GM10248 (cell line): ENCODE measurements at regions not wholly inside any gene's neighbourhood (a gene's known extent, or its start where the extent isn't known, plus 50 kb on each side); places are given as distances from the start of the nearest gene placed in this dataset.

Source experiments
- CTCF ChIA-PET: fragments of 300-600 bp; sonication (Branson Sonifier 250); formaldehyde crosslinking; extraction: SDS; loops from one replicate; lab custom pipeline; 2021; ENCODE audit warnings: antibody characterized with exemption; lab: Yijun Ruan, JAX
- POLR2A ChIA-PET: fragments of 350-650 bp; sonication (Branson Sonifier 250); formaldehyde crosslinking; extraction: SDS; loops from one replicate; lab custom pipeline; 2020; ENCODE audit warnings: antibody characterized with exemption; lab: Yijun Ruan, JAX
- DNase-seq: peaks from one replicate; pipeline ENCODE4 v3.0.0; 2012; ENCODE audit errors: extremely low spot score
- TF ChIP-seq, protein P1 (sequence below): IDR thresholded peaks from 2 replicates; pipeline ENCODE4 v1.5.1; 2012; ENCODE audit warnings: mild to moderate bottlenecking, low read depth; ENCODE audit errors: extremely low read depth, missing control alignments, control extremely low read depth

DNA sequence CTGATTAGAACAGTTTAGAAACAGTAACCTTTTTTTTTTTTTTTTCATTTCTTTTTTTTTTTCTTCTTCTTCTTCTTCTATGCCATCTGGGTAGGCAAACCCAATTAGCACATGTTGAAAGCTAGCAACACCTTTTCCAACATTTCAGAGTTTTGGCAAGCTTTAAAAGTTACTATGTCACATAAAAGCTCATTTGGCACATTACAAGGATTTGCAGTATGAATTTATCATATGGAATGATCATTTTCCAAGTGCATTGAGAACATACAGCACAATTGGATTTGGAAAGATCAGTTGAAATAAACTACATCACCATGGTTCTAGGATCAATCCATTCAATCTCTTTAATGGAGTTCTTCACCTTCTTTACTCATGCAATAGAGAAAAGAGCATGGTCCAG, 847.0 kb downstream of the LRRTM4 start:
- ChIA-PET POLR2A (no interaction called here), CTCF (interaction anchor here (0.9 to 1.0 kb wide), 2 partner anchors 9 to 15 kb away, joined by 3 read pairs; no protein-coding TSS in a partner anchor)
- TF ChIP-seq, protein P1, sequence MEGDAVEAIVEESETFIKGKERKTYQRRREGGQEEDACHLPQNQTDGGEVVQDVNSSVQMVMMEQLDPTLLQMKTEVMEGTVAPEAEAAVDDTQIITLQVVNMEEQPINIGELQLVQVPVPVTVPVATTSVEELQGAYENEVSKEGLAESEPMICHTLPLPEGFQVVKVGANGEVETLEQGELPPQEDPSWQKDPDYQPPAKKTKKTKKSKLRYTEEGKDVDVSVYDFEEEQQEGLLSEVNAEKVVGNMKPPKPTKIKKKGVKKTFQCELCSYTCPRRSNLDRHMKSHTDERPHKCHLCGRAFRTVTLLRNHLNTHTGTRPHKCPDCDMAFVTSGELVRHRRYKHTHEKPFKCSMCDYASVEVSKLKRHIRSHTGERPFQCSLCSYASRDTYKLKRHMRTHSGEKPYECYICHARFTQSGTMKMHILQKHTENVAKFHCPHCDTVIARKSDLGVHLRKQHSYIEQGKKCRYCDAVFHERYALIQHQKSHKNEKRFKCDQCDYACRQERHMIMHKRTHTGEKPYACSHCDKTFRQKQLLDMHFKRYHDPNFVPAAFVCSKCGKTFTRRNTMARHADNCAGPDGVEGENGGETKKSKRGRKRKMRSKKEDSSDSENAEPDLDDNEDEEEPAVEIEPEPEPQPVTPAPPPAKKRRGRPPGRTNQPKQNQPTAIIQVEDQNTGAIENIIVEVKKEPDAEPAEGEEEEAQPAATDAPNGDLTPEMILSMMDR = no peak
- DNase-seq = no peak

DNA sequence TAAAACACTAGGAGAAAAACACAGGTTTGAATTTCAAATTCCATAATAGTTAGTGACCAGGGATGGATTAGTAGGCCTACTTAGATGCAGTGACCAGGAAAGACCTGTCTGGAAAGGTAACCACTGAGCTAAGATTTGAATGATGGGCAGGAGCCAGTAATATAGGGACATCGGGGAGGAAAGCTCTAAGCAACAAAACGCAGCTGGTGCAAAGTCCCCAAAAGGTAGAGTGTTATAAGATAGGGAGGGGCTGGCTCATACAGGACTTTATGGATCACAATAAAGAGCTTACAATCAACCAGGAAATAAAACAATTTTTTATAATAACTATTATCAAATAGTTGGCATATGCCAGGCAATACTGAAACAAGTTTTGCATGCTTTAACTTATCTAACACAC, 849.4 kb downstream of the LRRTM4 start:
- no peak for DNase-seq
- TF ChIP-seq, protein P1 = no peak
- ChIA-PET CTCF (no interaction called here), POLR2A (no interaction called here)

GRCh38 chr2:76669966-76670465, 852.2 kb downstream of the LRRTM4 start:
- ChIA-PET CTCF (no interaction called here), POLR2A (no interaction called here)

GRCh38 chr2:76668279-76668678, 853.9 kb downstream of the LRRTM4 start:
- TF ChIP-seq, protein P1 = no peak
- CTCF ChIA-PET = interaction anchor here (1.3 kb wide), 1 partner anchor 8 kb away, joined by 4 read pairs; no protein-coding TSS in a partner anchor

More at GRCh38 chr2:76669966-76670465, 852.2 kb downstream of the LRRTM4 start:
- TF ChIP-seq, protein P1 = no peak
- DNase-seq = no peak

DNA sequence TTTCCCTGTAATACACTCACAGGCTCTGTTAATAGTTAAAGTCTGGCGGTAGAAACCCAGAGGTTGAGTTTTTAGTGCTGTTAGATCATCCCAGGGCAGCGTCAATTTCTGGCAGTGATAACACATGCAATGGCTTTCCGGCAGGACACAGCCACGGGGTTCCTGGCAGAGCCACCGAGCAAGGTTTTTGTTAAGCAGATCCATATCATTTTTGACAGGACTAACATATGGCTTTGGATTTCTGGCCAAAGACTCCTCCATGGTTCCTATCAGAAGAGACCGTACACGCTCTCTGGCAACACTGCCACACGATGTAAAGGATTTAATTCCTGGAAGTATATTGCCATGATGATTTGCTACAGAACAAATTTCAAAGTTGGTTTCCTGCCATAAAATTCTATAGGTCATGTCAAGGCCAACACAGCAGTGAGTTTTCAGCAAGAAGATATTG, 854.3 kb downstream of the LRRTM4 start:
- no peak for DNase-seq
- ChIA-PET POLR2A (no interaction called here), CTCF (no interaction called here)
- TF ChIP-seq, protein P1 = no peak

More at GRCh38 chr2:76668279-76668678, 853.9 kb downstream of the LRRTM4 start:
- DNase-seq = no peak
- POLR2A ChIA-PET = no interaction called here

DNA sequence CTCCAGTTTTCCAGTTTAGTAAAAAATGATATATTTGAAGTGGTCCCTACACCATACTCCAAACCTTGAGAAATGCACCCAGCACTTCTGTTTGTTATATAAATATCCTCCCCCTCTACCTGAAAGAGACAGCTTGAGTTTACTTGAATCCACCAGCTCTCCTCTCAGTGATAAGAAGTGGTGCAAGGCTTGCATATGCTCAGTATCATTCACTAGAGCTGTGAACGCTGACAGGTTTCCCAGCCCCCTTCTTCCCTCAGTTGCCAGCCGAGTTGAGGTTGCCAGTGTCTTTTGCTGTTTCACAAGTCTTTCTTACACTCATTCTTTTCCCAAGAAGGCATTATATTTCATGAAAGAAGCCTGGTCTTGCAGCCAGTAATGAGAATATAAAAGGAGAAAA, 880.0 kb downstream of the LRRTM4 start:
- no peak for DNase-seq
- ChIA-PET CTCF (no interaction called here), POLR2A (no interaction called here)
- TF ChIP-seq, protein P1 = no peak
